ENCODE measurements at regions not wholly inside any gene's neighbourhood (a gene's known extent, or its start where the extent isn't known, plus 50 kb on each side); places are given as distances from the start of the nearest gene placed in this dataset.

DNA sequence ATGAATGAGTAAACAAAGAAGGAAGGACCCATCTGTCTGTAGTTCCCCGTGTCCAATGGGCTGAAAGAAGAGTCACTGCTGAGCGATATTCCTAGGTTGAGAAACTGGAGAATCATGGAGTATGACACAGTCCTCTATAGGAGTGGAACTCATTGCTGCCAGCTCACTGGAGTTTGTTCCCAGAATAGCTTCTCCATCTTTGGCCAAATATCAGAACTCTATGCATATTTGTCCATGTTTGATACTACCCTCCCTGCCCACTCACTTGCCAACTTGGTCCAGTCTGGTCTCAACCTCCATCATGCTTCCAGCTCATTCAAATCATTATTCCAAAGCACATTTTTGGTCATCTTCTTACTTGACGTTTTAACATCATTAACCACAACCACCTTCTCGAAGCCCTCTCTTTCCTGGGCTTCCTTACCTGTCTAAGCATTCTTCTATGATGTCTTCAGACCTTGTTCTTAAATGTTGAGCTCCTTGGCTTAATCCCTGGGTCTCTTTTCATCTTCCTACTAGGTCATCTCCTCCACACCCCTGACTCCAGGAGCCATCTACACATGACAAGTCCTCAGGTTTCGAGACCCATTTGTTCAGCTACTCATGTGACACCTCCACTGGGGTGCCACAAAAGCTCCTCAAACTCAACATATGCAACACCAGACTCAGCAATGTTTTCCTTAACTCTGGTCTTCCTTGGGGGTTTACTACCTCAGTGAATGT is 221.6 kb downstream of the MYCN start:
- no peak for DNase-seq

DNA sequence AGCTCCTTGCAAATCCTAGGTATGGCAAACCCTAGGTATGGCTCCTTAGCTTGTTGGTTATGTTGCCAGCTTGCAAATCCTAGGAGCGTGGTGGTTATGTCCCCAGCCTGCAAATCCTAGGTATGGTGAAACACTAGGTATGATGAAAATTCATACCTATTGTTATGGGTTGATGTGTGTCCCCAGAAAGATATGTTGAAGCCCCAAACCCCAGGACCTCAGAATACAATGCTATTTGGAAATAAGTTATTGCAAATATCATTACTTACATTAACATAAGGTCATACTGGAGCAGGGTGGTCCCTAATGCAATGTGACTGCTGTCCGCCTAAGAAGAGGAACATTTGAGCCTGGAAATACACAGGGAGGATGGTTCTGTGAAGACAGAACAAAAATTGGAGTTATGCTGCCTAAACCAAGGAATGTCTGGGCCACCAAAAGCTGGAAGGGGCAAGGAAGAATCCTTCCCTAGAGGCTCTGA is 220.8 kb downstream of the MYCN start:
- DNase-seq: no peak

GRCh38 chr2:16160281-16161084 is 220.1 kb downstream of the MYCN start:
- no peak for DNase-seq

DNA sequence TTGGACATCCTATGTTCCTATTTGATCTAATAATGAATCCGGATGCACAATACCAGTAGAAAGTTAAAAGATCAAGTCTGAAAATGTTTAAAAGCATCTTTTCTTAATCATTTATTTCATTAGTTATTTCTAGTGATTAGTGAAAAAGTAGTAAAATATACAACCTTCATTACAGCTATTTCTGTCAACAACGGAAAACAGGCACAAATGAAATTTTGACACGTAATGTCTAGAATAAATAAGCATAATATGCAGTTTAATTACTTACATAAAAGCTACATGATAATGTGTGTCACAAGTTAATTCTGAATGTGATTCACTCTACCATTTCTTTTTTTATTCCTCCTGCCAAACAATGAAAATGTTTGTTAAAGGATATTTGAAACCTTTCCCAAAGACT is 216.1 kb downstream of the MYCN start:
- DNase-seq: no peak

- DNase-seq: no peak
Observed at GRCh38 chr2:16155766-16156165, 215.4 kb downstream of the MYCN start.

DNA sequence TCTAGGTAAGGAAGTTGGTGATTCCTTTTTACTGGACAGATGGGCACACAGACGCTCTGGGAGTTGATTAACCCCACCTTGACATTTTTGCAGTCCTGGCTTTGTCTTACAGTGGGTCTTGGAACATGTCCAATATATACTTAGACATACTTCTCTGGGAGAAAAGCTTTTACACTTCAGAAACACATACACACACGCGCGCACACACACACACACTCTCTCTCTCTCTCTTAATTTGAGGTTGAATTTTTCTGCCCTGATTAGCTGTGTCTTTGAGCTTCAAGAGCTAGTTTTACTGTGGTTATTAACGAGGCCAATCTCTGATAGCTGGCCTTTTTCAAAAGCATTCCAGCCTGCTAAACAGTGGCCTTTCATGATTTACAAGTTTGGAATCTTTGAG is 215.0 kb downstream of the MYCN start:
- DNase-seq: no peak

GRCh38 chr2:16154501-16155280 is 214.3 kb downstream of the MYCN start:
- no peak for DNase-seq

- DNase-seq: no peak
Observed at GRCh38 chr2:16154061-16154460, 213.7 kb downstream of the MYCN start.

- no peak for DNase-seq
Observed at GRCh38 chr2:16153754-16154035, 213.3 kb downstream of the MYCN start.

DNA sequence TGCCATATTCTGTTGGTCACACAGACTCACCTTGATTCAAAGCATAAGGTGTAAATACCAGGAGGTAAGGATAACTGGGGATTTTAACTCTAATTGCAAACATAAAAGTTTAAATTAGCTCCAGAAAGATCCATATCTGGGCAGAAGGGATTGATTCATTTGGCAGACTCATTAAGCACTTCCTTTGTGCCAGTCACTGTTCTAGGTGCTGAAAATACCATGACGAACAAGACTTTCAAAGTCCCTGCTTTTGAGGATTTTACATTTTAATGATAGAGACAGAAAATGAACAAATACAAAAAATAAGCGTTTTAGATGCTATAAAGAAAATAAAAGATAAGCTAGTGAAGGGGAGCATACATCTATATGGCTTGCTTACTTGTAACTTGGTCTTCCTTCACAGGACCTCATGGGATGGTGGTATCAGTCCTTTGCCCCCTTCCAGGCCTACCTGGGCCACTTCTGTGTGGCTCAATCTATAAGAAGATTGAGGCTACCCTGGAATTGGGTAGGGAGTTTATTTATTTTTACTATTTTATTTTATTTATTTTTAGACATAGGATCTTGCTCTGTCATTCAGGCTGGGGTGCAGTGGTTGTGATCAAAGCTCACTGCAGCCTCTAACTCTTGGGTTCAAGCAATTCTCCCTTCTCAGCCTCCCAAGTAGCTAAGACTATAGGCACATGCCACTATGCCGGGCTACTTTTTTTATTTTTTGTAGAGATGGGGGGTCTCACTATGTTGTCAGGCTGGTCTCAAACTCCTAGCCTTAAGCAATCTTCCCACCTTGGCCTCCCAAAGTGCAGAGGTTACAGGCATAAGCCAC is 212.8 kb downstream of the MYCN start:
- no peak for DNase-seq

DNA sequence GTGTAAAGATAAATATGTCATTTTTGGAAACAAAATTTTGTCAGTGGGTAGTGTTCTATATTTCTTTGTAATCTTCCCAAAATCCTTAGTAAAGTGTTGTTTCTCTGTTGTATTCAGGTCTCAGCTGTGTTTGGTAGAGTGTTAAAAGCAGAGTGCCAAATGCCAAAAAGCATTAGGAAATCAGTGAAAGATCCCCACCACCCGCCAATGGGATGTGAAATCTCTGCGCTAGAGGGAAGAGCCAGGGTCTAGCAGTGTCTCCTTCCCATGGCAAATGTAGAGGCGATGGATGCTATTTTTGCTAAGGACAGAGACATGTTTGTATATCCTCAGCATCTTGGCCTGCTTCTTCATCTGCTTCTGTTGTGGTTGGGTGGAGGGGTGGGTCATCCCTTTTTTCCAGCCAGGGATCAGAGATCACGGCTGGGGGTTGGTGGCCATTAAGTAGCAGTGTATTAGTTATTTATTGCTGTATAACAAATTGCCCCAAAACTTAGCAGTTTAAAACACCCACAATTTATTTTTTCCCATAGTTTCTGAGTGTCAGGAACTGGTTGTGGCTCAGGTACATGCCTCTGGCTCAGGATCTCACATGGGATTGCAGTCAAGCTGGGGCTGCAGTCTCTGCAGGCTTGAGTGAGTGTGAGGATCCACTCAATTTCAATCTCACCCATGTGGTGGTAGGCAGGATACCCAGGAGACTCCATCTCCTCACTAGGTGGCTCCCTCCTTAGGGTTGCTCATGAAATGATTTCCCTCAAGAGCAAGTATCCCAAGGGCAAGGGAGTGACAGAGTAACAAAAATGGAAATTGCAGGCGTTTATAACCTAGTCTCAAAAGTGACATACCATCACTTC is 211.9 kb downstream of the MYCN start:
- DNase-seq: no peak

DNA sequence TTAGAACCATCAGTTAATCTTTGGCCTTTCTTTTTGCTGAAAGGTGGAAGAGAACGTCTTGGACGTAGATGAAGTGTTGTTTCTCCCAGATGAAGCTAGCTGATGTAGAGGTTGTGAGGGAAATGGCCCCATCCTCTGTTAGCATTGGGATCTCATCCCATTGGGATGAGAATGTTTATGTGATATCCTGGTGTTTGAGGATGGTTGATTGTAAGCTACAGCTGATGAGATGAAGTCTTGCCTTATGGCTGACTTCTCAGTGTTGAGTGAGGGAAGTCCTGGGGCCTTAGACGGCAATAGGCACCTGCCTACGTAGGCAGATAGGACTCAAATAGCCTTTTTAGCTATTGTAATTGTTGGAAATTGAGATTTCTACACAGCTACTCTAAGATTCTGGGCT is 211.3 kb downstream of the MYCN start:
- no peak for DNase-seq

- no peak for DNase-seq
Observed at GRCh38 chr2:16151281-16151570, 210.9 kb downstream of the MYCN start.

DNA sequence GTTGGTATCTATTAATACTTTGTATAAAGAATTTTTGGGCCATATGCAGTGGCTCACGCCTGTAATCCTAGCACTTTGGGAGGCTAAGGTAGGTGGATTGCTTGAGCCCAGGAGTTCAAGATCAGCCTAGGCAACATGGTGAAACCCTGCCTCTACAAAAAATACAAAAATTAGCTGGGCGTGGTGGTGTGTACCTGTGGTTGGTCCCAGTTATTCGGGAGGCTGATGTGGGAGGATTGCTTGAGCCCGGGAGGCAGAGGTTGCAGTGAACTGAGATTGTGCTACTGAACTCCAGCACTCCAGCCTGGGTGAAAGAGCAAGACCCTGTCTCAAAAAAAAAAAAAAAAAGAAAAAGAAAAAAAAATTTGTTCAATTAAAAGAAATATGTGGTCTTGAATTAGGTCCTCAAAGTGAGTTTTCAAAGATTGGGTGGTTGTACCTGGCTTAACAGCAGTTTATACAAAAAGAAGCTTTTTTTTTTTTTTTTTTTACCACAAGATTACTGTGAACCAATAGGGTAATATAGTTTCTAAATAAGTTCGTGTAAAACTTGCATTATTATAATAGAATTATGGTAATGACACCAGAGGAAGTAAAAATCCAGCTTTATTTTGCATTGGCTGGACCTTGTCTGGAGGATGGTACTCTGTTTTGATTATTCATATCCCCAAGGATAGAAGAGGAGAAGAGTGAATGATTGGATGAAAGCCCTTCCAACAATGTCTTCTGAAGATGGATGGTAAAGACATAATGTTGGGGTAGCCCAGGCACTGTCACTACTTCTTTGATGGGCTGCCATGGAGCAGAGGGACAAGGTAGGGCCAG is 210.3 kb downstream of the MYCN start:
- DNase-seq: no peak

DNA sequence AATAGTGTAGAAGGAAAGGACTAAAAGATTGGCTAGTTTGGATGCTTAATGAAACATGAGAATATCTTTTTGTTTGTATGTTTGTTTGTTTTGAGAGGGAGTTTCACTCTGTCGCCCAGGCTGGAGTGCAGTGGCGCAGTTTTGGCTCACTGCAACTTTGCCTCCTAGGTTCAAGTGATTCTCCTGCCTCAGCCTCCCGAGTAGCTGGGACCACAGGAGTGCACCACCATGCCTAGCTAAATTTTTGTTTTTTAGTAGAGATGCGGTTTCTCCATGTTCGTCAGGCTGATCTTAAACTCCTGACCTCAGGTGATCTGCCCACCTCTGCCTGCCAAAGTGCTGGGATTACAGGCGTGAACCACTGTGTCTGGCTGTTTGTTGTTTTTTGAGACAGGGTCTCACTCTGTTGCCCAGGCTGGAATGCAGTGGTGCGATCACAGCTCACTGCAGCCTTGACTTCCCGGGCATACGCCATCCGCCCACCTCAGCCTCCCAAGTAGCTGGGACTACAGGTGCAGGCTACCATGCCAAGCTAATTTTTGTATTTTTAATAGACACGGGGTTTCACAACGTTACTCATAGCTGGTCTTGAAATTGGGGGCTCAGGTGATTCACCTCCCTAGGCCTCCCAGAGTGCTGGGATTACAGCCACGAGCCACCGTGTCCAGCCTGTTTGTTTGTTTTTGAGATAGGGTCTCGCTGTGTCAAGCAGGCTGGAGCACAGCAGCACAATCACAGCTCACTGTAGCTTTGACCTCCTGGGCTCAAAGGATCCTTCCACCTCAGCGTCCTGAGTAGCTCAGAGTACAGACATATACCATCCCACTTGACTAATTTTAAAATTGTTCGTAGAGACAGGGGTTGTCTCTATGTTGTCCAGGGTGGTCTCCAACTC is 209.2 kb downstream of the MYCN start:
- DNase-seq: no peak

- no peak for DNase-seq
Observed at GRCh38 chr2:16148632-16149348, 208.4 kb downstream of the MYCN start.

GRCh38 chr2:16142383-16143361 is 202.3 kb downstream of the MYCN start:
- DNase-seq: no peak

GRCh38 chr2:16141641-16141921 is 201.2 kb downstream of the MYCN start:
- no peak for DNase-seq
